DLD1 (cell line): ENCODE measurements at regions not wholly inside any gene's neighbourhood (a gene's known extent, or its start where the extent isn't known, plus 50 kb on each side); places are given as distances from the start of the nearest gene placed in this dataset.

ENCODE experiments used
- in situ Hi-C: cut with HindIII; loops from 2 replicates; pipeline ENCODE4 v1.10.0; 2017; ENCODE audit warnings: low sequenced_read_pairs

DNA sequence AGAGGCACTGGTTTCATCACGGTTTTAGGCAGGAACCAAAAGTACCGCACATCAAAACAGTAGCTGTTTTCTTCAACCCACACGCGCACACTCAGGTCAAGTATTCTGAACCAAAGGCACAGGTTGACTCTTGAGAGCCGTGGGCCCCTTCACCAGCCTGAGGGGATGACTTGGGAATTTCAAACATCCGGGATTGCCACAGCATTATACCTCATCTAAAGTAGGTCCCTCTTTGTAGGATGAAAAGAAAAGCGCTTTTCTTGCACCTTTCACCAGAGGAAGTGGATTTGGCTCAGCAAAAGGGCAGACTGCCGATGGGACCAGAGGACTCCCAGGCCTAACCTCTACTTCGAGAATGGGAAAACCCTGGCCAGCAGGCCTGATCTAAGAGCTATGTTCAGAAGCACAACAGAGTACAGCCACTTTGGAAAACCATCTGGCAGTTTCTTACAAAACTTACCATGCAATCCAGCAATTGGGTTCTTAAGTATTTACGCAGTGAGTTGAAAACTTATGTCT lies 88.2 kb upstream of the PROK2 start:
- in situ Hi-C loops, result no loop called here

DNA sequence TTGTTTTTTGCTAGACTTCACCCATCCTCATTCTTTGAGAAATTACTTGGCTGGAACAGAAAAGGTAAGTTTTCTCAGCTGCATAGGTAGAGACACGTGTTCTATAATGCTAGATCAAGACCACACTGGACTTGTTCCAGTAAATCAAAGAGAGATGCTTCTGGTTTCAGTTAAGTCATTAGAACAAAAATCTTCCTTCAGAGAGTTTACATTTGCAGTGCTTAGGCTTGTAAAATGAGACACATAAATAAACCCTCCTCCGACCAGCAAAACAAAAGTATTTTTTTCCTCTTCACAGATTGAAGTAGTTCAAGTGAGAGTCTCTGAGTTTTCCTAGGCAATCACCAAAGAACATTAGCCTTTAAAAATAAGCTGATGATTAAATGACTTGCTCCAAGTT lies 87.3 kb upstream of the PROK2 start:
- in situ Hi-C loops, result no loop called here

DNA sequence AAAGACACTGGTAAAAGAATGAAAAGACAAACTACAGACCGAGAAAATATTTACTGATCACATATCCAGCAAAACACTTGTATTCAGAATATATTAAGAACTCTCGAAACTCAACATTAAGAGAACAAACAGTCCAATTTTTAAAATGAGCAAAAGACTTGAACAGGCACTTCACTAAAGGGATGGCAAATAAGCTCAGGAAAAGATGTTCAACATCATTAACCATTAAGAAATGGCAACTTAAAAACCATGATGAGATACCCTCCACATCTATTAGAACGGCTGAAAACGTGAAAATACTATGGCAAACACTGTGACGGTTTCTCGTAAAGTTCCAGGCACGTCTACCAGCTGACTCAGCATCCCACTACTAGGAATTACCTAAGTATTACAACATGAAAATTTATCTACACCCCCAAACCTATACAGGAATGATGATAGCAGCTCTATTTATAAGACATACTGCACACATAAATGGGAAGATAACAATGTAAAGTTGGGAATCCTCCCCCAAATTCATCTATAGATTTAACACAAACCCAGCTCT lies 86.1 kb upstream of the PROK2 start:
- in situ Hi-C loops, result no loop called here

GRCh38 chr3:71868876-71869275 lies 83.9 kb upstream of the PROK2 start:
- in situ Hi-C loops, result no loop called here

DNA sequence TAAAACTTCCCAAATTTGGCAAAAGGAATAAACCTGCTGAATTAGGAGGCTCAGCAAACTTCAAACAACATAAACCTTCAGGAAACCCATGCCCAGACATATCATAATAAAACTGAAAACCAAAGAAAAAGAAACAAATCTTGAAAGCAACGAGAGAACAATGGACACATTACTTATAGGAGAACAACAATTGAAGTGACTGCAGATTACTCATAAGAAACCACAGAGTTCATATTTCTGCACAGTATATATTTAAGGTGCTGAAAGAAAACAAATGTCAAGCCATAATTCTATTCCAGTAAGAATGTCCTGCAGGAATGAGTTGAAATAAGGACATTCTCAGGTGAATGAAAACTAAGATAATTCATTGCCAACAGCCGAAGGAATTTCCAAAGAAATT lies 80.8 kb upstream of the PROK2 start:
- in situ Hi-C loops, result no loop called here

- in situ Hi-C loops, result no loop called here
Measured at GRCh38 chr3:71863563-71864190, 78.7 kb upstream of the PROK2 start.

GRCh38 chr3:71862371-71863140 lies 77.6 kb upstream of the PROK2 start:
- in situ Hi-C loops, result no loop called here

DNA sequence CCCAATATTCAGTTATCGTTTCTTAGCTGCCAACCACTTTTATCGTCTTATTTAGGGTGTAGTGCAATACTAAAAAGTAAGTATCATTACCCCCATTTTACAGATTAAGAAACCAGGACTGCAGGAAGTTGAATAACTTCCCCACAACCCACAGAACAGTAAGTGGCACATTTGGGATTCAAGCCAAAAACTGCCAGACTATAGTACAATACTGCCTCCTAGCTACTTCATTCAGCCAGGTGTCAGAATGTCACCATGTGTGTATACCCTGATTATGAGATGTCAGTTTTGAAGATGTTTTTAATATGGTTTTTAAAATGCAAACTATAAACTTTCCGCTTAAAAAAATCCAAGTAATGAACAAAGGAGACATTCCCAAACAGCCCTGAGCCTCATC lies 74.2 kb upstream of the PROK2 start:
- in situ Hi-C loops, result no loop called here

GRCh38 chr3:71858503-71859122 lies 73.7 kb upstream of the PROK2 start:
- in situ Hi-C loops, result no loop called here

DNA sequence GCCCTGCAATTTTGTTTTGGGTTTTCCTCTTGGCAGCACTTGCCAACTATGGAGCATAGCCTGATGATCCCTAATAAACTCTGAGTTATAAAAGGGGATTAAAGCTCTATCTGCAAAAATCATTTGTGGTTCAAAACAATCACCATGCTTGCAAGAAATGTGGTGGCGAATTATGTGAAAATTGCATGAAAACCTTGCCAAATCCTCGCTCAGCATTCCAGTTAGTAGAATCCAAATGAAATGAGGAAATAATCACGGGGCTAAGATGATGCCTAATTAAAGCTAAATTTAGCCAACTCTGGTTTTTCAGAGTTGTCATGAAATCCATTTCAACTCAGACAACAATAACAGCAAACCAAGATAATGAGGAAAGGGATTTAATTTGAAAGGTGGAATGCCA lies 73.0 kb upstream of the PROK2 start:
- in situ Hi-C loops, result no loop called here

GRCh38 chr3:71854706-71855105 lies 69.8 kb upstream of the PROK2 start:
- in situ Hi-C loops, result no loop called here

DNA sequence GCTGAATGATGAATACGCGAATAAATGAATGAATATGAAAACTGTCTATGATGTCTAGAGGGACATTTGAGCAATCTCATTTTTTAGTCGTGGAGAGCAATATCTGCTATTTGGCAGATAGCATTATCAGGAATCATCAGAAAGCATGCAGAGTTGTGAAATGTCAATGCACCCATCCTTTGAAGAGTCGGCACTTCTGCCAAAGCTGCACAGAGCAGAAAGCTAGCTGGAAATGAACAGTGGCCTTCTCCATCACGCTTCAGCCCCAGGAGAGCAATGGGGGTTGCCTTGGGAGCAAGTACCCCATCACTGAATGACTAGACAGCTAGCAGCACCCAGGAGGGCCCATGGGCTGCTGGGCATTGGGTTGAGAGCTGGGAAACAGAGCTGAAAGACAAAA lies 69.1 kb upstream of the PROK2 start:
- in situ Hi-C loops, result no loop called here

GRCh38 chr3:71851878-71852277 lies 66.9 kb upstream of the PROK2 start:
- in situ Hi-C loops, result no loop called here

GRCh38 chr3:71850654-71851053 lies 65.7 kb upstream of the PROK2 start:
- in situ Hi-C loops, result no loop called here

- in situ Hi-C loops, result no loop called here
Measured at GRCh38 chr3:71849681-71850080, 64.7 kb upstream of the PROK2 start.

- in situ Hi-C loops, result no loop called here
Measured at GRCh38 chr3:71847794-71848193, 62.8 kb upstream of the PROK2 start.

DNA sequence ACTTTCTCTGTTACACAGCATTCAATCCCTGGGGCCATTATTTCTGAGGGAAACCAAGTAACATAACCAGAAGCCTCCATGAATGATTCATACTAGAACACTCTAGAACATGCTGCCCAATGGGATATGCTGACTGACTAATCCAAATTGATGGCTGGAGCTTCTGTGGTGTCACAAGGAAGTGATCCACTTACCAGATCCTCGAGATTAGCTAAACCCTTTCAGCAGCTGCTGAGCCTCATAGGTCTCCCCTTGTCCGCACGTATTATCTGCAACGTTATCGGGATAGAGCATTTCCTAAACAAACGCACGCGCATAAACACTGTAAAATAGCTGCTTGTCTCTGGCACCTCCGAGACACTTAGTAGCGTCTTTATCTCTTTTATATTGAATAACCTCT lies 61.2 kb upstream of the PROK2 start:
- in situ Hi-C loops, result no loop called here

- in situ Hi-C loops, result no loop called here
Measured at GRCh38 chr3:71843071-71843470, 58.1 kb upstream of the PROK2 start.

DNA sequence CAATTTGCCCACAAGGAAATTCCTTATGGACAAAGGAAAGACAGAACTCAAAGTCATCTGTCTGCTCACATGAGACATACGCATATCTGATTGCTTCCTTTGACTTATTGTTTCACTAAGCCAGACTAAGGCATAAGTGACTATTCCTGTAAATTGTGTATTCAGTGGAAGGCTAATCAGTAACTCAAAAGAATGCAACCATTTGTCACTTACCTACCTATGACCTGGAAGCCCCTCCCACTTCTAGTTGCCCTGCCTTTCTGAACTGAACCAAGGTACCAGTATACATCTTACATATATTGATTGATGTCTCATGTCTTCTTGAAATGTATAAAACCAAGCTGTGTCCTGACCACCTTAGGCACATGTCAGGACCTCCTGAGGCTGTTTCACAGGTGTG lies 53.5 kb upstream of the PROK2 start:
- in situ Hi-C loops, result no loop called here
